GM18873 (cell line): ENCODE measurements at regions not wholly inside any gene's neighbourhood (a gene's known extent, or its start where the extent isn't known, plus 50 kb on each side); places are given as distances from the start of the nearest gene placed in this dataset.

Source experiments
- ATAC-seq: cut with Tn5 transposase; IDR thresholded peaks from one replicate; pipeline ENCODE4 v1.9.1; 2021; ENCODE audit warnings: mild to moderate bottlenecking, moderate library complexity, moderate number of reproducible peaks; ENCODE audit not compliant: unreplicated experiment, low FRiP score

DNA sequence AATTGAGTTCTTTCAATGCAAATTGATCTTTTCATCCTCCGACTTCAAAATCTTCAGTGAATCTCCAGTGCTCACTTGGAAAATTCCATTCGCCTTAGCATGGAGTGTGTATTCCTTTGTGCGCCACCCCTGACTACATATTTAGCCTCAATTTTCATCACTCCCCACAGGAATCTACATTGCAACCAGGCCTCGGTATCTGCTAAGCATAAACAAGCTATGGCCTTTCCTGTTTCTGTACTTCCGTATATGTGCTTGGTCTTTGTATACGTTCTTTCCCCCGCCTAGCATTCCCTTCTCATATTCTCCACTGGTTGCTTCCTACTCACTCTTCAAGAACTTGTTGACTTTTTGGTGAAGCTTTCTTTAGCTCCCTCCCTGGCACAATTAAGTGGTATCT, 470.8 kb downstream of the LMO4 start:
- no peak for ATAC-seq

DNA sequence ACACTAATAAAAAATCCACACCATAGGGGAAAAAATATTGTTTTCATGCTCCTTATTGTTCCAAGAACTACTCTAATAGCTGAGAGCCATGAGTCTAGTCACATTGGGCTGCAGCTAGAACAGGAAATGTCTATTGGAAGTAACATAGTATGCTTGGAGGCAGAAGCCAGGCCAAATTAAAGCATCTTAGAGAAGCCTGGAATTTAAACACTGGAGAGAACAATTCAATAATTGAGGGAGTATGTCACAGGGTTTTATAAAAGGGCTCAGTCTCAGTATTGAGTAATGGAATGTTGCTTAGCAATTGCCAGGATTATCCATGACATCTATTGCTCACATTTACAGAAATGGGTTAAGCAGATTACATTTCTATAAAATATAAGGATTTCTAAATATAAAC, 471.3 kb downstream of the LMO4 start:
- ATAC-seq: no peak

DNA sequence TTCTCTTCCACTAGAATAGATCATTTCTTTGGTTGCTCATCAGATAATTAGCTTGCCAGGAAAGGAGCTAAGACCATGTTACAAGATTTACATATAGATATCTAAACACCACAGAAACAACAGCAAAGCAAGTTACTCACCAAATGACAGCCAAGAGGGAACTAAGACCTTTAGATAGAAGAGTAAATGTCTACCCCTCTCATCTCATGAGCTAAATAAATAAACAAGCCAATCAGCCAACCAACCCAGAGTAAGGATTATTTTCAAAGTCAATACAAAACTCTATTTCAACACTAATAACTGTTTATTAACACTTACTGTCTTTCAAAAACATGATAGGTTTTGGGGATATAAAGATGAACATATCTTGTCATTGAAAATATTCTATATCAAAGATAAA, 474.7 kb downstream of the LMO4 start:
- no peak for ATAC-seq

DNA sequence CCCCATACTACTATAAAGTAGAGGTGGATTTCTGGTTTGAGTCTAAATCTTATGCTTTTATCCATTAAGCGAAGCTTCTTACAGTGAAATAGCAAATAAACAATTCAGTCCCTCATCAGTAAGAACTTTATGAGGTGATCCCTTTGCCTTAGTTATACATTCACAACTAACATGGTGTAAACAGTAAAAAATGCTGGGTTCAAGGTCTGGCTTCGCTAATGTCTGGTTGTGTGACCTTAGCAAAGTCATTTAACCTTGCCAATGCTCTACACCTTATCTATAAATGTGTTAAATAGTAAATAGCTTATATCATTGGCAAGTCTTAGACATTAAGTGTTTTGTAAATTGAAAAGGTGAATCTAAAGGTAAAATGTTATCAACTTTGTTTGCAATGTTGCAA, 475.4 kb downstream of the LMO4 start:
- ATAC-seq: no peak

DNA sequence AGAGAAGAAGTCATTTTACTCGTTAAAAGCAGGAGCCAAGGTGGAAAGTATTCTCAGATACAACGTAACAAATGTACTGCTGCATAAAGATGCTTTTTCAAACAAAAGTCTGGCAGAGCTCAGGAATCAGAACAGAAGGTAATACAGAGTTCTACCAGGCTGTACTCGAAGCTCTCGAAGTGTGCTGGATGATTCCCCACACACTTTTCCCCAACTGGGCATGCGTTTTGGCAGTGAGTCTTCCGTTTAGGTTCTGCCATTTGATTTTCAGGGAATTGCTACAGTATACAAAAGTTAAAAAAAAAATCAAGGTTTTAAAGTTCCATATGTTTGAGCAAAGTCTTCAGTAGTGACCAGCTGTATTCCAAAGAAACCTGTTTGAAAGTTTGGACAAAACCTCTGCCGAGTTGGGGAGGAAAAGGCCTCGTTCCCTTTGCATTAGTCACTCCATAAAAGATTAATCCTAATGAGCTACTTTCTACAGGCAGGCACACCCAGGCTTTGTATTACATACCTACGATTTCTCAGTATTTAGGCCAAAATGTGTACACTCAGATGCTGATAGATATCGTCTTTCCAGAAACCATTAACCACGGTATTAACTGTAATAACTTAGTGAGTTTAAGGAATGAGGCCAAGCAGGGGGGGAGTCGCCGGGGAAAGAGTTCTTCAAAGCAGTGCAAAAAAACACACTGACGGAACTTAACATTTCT, 477.1 kb downstream of the LMO4 start:
- no peak for ATAC-seq

DNA sequence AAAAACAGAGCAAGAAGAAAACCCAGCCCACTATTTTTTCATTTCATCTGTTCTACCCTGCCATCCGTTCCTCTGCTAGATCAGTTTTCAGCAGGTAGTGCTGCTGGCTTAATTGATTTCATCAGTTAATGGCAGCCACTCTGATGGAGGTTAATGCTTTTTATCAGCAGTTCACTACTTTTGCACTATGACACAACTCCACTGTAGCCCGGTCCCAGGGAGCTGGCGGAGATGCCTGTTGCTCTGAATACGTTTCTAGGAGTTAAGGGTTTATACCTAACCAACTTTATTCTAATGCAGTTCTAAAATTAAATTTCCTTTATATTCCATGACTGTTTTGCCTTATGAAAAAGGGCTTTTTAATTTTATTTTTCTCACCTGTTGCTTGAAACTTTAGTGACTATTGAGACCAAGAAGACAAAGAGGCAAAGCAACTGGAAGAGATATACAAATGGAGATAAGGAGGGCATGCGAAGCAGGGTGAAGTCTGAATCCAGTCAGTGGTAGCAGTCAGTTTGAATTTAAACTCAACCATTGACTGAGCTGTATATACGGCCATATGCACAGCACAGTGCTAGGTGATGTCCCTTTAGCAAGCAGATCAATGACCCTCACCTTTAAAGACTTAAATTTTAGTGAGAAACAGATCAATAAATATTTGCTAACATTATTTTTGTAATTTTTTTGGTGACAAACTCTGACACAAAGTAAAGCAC, 477.9 kb downstream of the LMO4 start:
- no peak for ATAC-seq

DNA sequence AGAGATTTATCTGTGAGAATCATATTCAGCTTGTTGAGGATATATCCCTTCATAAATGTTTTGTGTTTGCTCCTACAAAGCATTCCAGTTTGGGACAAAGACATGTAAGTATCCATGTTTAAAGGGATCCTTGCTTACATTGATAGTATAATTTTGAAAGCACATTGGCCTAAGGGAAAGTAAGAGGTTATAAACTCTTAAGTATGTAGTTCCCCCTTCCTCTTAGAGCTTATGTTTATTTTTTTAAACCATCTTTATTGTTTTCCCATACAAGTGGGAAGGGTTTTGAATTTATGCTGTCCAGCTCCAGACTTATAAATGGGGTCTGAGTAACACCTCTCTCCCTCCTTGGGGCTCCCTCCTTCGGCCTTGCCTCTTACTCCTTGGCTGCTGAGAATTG, 481.5 kb downstream of the LMO4 start:
- no peak for ATAC-seq

DNA sequence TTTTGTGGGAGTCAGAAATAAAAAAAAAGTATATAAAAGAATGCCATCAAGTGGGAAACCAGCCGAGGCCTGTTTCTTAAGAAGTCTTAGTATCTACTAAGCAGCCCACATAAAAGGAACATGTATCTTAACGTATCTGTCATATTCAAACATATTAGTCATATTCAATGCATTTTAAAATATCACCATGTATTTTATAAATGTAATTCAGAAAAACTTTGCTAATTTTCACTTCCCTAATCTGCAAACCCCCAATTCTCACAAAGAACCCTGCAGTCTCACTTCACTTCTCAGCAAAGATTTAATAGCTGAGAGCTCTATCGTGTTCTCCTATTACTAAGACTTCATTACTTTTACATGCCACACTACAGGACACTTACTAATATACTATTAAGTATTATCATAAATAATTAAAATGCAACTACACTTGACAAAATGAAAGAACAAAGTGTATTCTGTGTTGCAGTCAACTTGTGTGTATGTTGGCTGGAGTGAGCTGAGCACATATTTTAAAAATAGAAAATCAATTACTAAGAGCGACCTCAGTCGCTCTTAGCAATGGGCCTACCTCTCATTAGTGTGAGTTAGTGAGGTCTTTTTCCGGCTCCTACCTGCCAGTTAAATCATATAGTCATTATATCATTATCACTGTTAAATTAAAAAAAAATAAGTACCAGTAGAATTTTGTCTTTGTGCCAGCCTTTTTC, 484.3 kb downstream of the LMO4 start:
- no peak for ATAC-seq

DNA sequence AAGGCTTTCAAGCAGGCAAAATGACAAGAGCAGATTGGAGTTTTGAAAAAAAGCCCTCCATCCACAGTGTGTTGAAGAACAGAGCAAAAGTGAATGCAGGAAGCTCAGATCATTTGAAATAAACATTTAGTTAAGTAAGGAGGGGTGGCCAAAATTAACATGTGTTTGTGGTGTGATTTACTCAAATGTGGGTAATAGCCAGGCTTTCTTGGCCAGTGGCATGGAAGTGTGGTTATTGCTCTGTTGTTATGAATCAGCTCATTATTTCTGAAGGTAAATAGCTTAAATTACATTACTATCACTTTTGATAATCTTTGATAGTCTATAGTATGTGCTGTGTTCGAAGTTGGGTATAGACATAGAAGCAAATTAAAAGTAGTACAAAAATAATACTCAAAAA, 485.9 kb downstream of the LMO4 start:
- ATAC-seq: no peak

DNA sequence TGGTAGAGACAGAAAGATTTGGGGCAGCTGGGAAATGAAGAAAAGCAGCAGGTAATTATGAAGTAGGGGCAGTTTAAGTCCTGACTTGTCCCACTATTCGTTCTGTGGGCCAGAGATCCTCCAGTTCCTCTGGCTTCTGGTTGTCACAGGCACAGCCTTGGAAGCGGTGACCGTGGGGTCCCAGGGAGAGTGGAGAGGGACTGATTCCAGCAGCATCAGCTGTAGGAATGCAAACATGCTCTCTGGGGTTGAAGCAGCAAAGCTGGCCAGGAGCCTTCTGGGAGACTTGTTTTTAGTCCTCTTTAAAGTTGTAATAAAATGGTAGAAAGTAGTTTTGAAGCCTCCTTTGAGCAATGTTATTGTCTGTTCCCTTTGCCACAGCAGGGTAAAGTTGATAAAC, 488.0 kb downstream of the LMO4 start:
- ATAC-seq: no peak

DNA sequence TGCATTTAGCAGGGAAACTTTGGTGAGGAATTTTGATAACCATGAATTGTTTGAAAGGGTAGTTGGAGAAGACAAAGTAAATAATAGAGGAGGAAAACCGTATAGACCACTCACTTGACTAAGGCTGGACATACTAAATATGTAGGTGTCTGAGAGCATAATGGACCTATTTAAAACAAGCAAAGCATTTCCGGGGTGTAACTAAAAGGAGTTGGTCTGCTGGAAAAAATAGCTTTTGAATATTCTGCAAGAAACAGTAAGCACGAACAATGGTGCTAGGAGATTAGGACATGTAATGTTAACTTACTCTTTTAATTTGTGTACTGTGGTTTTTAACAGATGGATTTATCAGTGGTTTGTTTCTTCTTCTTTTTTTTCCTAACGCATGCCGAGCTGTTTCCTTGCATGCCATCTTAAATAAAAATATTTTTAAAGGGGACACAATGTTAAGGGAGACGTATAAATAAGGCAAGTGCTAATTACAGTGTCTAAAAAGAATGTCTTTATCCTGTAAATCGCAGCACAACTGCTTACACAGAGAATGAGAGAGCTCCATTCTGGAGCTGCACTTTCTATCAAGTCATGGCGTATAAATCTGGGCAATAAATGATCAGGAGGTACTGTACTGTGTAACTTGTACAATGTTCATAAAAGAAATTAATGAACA, 492.1 kb downstream of the LMO4 start:
- no peak for ATAC-seq

DNA sequence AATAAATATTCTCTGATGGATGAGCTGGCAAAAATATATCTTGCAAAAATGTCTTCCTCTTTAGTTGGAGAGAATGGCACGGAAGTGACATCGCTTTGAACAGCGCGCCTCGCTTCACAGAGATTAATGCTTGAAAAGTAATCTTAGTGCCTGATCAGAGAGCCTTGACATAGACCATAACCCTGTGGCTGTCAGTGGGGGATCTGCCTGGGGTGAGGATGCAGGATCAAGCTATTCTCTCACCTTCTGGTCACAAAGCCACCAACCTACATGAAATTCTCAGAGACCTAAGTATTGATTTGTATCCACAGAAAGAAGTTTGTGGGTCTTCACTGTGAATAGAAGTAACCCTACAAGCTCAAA, 492.6 kb downstream of the LMO4 start:
- no peak for ATAC-seq

DNA sequence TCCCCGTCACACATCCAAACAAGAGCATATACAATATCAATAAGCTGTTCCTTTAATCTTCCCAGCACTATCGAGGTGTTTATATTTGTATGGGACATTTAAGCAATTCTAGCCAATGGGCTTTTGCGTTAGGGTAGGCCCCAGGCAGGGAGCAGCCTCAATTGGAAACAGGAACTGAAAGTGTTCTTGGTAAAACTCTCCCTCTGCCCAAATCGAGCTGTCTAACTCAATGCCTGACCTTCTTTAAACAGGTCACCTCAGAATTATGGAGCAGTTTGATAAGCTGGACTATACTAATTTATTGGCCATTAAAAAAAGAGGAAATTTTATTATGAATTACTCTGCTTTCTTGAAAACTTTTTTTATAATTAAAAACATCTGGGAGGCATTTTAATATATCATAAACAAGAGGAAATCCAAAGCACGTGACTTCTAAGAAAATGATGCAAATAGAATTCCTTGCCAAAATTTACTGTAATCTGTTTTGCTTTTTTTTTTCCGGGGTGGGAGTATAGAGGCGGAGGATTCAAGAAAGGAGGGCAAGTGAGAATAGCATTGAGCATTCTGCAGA, 498.1 kb downstream of the LMO4 start:
- peak; percentile 86 for ATAC-seq

DNA sequence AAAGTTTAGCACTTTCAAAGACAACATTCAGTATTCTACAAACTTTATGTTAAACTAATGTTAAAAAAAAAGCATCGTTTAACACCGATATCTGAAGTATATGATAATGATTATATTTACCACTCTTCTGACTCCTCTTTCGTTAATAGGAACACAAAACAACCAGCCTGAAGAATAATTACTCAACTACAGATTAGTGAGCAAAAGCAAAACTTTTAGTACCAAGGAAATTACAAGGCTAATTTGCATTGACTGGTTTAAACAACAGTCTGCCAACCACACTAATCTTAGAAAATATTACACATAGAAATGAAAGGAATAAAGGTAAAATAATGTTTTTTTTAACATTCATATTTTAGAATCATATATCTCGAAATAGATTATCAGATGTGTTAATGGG, 500.7 kb downstream of the LMO4 start:
- ATAC-seq: peak; percentile 58

DNA sequence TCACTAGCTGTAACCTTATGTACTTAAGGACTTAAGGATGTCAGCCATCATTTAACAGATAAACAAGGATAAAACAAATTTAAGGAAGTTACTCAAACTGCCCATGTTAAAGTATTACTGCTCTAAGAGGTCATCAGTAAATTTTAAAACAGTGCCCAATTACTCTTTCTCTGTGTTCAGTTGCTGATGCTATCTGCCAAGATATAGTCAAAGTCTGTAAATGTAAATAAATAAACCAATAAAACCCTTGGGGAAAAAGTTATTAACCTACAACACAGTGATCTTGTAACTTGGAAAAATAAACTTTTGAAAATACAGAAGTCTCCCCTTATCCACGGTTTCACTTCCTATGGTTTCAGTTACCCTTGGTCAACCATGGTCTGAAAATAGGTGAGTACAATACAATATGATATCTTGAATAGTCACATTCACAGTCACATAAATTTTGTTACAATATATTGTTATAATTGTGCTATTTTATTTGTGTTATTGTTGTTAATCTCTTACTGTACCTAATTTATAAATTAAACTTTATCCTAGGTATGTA, 501.8 kb downstream of the LMO4 start:
- no peak for ATAC-seq

DNA sequence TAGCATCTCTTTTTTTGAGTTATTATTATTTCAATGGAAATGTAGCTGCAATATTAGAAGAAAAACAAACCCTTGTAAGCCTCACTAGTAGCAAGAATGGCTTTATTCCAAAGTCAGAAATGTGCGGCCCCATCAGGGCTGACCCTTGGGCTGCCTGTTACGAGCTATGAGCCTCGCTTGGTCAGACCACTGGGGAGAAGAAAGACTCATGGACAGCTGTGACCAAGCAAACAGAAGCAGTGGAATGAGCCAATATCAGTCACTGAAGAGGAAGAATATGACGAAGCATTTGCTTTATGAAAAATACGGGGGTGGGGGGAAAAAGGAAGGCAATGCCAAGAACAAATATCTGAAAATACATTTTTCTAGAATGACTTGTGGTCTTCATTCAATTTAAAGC, 504.5 kb downstream of the LMO4 start:
- ATAC-seq: no peak

DNA sequence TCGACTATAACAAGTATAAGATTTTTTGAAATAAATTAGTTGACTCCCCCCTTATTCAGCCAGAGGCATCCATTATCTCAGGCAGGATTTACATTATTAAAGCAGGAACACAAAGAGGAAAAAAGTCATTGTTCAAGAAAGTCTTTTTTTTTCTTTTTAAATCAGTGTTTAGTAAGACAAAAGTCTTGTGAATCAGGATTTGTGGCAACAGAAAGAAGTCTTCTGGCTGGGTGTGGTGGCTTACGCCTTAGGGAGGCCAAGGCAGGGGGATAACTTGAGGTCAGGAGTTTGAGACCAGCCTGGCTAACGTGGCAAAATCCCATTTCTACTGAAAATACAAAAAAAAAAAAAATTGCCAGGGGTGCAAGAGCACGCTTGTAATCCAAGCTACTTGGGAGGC, 505.5 kb downstream of the LMO4 start:
- no peak for ATAC-seq

DNA sequence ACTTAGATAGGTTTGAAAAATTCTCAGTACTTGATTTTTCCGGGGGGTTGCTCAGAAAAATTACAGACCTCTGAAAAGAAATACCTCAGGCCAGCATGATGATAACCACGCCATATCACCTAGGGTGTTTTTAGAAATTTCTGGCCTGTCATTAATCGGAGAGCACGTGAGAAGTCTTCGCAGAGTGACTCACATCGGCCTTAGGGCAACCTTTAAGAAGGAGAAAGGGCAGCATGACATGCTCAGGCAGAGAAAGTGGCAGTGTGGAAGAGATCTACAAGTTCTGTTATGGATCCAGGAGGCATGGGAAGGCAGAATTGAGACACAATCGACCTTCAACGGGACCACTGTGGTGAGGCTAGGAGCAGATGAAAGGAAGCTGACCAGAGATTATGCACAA, 506.3 kb downstream of the LMO4 start:
- ATAC-seq: no peak

DNA sequence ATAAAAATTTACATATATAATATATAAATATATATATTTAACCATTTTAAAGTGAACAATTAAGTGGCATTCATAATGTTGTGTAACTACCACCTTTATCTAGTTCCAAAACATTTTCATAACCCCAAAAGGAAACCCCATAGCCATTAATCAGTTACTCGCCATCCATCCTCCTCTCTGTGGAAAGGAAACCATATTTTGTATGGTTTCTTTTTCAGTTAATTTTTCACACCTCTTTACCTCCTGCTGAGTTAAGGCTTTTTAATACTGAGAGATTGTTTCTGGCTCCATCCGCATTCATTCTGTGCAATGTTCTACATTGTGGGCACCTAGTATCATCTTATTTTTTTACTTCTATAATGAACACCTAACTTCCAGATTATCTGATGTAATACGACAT, 512.1 kb downstream of the LMO4 start:
- ATAC-seq: peak; percentile 94

DNA sequence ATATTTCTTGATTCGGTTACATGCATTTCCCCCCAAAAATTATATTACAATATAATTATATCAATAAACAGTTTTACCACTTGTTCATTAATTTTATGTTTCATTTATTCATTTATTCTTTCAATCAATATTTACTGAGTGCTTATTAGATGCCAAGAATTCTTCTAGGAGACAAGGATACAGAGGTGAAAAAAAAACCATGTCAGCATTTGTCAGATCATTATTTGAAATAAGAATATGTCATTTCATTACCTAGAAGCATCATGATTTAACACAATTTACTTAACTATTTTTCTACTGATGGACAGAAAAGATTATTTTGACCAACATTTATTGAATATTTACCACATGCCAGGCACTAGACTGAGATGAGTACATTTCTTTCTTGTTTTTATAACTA, 512.7 kb downstream of the LMO4 start:
- no peak for ATAC-seq

DNA sequence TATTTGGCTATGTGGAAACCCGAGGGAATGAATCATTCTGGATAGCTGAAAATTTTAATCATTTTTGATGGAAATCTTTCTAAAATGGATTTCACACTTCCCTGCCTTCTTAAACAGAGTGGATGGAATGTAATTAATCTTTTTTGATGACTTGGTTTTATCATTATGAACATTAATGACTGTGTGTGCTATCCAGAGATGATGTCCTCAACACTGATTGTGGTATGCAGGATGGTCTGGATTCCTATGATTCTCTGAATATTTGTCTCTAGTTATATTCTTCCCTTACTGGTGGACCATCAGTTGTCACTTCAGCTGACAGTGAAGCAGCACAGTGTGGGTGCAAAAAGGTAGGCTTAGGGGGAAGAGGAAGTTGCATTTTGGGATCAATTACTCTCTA, 513.5 kb downstream of the LMO4 start:
- ATAC-seq: no peak
